Immature natural killer cell (primary cell): ENCODE measurements at regions not wholly inside any gene's neighbourhood (a gene's known extent, or its start where the extent isn't known, plus 50 kb on each side); places are given as distances from the start of the nearest gene placed in this dataset.

ENCODE experiments used
- DNase-seq, 3 donors: peaks; one replicate each; pipeline ENCODE4 v3.0.0; 2022; ENCODE audit warnings: mixed read lengths in 1 of 3
- H3K27ac Mint-ChIP-seq, 6 donors: one replicate each; pipeline ENCODE4 v1.8.0; 2020; ENCODE audit warnings: mixed read lengths in 6 of 6, mild to moderate bottlenecking in 5 of 6, inconsistent platforms in 4 of 6, moderate library complexity in 3 of 6
- H3K27me3 Mint-ChIP-seq, 3 donors: one replicate each; pipeline ENCODE4 v1.8.0; 2020 to 2021; ENCODE audit warnings: low read depth in 3 of 3, mild to moderate bottlenecking in 3 of 3, mixed read lengths in 3 of 3, moderate library complexity in 3 of 3, inconsistent platforms in 1 of 3
- H3K36me3 Mint-ChIP-seq, 3 donors: one replicate each; pipeline ENCODE4 v1.8.0; 2020; ENCODE audit warnings: mixed read lengths in 3 of 3, inconsistent platforms in 2 of 3, mild to moderate bottlenecking in 2 of 3
- H3K4me1 Mint-ChIP-seq, 2 donors: one replicate each; pipeline ENCODE4 v1.8.0; 2020; ENCODE audit warnings: inconsistent platforms in 2 of 2, mild to moderate bottlenecking in 2 of 2, mixed read lengths in 2 of 2, moderate library complexity in 1 of 2
- H3K4me3 Mint-ChIP-seq, 5 donors: one replicate each; pipeline ENCODE4 v1.8.0; 2020; ENCODE audit warnings: mild to moderate bottlenecking in 5 of 5, mixed read lengths in 5 of 5, inconsistent platforms in 3 of 5, moderate library complexity in 3 of 5
- H3K9me3 Mint-ChIP-seq, 6 donors: one replicate each; pipeline ENCODE4 v1.8.0; 2020; ENCODE audit warnings: mild to moderate bottlenecking in 6 of 6, mixed read lengths in 6 of 6, inconsistent platforms in 4 of 6, moderate library complexity in 3 of 6

DNA sequence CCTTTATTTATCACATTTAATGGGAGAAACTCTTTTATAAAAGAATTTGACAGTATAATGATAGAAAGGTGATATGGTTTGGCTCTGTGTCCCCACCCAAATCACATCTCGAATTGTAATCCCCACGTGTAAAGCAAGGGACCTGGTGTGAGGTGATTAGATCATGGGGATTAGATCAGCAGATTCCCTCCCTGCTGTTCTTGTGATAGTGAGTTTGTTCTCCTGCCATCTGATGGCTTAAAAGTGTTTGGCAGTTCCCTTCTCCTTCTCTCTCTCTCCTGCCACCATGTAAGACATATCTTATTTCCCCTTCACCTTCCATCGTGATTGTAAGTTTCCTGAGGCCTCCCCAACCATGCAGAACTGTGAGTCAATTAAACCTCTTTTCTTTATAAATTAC, 1110.3 kb downstream of the FLRT2 start:
- no peaks in the 10 kb centered on the region for H3K27me3 Mint-ChIP-seq
- H3K27ac Mint-ChIP-seq: no peak overlapping the region
- H3K4me3 Mint-ChIP-seq: no peak overlapping the region
- peaks cover 0 to 6% (median 0%) of the 10 kb centered on the region in 6 donors for H3K9me3 Mint-ChIP-seq
- no peak for DNase-seq
- H3K4me1 Mint-ChIP-seq: no peaks in the 10 kb centered on the region
- H3K36me3 Mint-ChIP-seq: no peaks in the 10 kb centered on the region

DNA sequence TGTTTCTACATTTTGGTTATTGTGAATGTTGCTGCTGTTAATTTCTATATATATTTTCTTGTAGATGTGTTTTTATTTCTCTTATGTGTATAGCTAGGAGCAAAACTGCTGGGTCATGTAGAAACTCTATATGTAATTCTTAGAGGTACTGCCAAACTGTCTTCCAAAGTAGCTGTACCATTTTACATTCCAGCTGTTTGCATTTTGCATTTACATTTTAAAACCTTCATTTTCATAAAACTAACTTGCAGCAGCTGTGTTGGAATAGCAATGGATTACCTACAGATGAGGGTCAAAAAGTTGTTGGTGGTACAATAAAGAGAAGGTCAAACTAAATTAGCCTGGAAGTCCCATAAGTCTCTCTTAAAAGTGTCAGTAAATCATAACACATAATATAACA, 1109.7 kb downstream of the FLRT2 start:
- no peak for DNase-seq
- no peak overlapping the region for H3K4me3 Mint-ChIP-seq
- H3K9me3 Mint-ChIP-seq: peaks cover 0 to 2% (median 0%) of the 10 kb centered on the region in 6 donors
- no peak overlapping the region for H3K27ac Mint-ChIP-seq
- no peaks in the 10 kb centered on the region for H3K4me1 Mint-ChIP-seq
- H3K27me3 Mint-ChIP-seq: no peaks in the 10 kb centered on the region
- H3K36me3 Mint-ChIP-seq: no peaks in the 10 kb centered on the region

DNA sequence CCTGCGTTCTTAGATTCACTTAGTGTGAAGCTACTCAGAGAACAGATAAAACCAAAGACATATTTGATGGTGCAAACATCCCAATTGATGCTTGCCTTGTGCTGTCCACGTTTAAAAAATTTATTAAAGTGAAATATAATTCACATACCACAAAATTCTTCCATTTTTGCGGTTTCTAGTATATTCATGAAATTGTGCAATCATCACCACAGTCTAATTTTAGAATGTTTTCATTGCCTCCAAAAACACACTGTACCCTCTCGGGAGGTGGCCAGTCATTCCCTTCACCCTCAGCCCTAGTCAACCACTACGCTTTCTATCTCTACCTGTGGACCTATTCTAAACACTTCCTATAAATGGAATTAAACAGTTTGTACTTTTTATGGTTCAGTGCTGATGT, 1109.2 kb downstream of the FLRT2 start:
- H3K9me3 Mint-ChIP-seq: peaks cover 0 to 2% (median 0%) of the 10 kb centered on the region in 6 donors
- no peaks in the 10 kb centered on the region for H3K27me3 Mint-ChIP-seq
- no peak overlapping the region for H3K27ac Mint-ChIP-seq
- H3K36me3 Mint-ChIP-seq: no peaks in the 10 kb centered on the region
- no peak for DNase-seq
- no peak overlapping the region for H3K4me3 Mint-ChIP-seq
- H3K4me1 Mint-ChIP-seq: no peaks in the 10 kb centered on the region

- H3K4me1 Mint-ChIP-seq: peaks cover 10 to 21% of the 10 kb centered on the region in 2 donors
- peak overlapping the region in 1 of 5 donors; percentile 26 for H3K4me3 Mint-ChIP-seq
- H3K27ac Mint-ChIP-seq: peak overlapping the region; percentile 8 to 77 (median 32)
- H3K36me3 Mint-ChIP-seq: peaks cover 0 to 5% (median 4%) of the 10 kb centered on the region in 3 donors
- no peak for DNase-seq
- peaks cover 0 to 15% (median 0%) of the 10 kb centered on the region in 6 donors for H3K9me3 Mint-ChIP-seq
- peaks cover 0 to 1% (median 0%) of the 10 kb centered on the region in 3 donors for H3K27me3 Mint-ChIP-seq
Observed at GRCh38 chr14:86627080-86627479, 1097.1 kb downstream of the FLRT2 start.

- peaks cover 0 to 15% (median 0%) of the 10 kb centered on the region in 6 donors for H3K9me3 Mint-ChIP-seq
- H3K36me3 Mint-ChIP-seq: peaks cover 0 to 5% (median 4%) of the 10 kb centered on the region in 3 donors
- no peak overlapping the region for H3K4me3 Mint-ChIP-seq
- peaks cover 10 to 21% of the 10 kb centered on the region in 2 donors for H3K4me1 Mint-ChIP-seq
- peak in 1 of 3 donors; percentile 7 for DNase-seq
- H3K27me3 Mint-ChIP-seq: peaks cover 0 to 1% (median 0%) of the 10 kb centered on the region in 3 donors
- H3K27ac Mint-ChIP-seq: peak overlapping the region in 3 of 6 donors; percentile 21 to 64 (median 57)
Observed at GRCh38 chr14:86626530-86626929, 1096.6 kb downstream of the FLRT2 start.

GRCh38 chr14:86625637-86626036, 1095.7 kb downstream of the FLRT2 start:
- no peak for DNase-seq
- H3K36me3 Mint-ChIP-seq: peaks cover 0 to 3% (median 3%) of the 10 kb centered on the region in 3 donors
- H3K27ac Mint-ChIP-seq: no peak overlapping the region
- peaks cover 0 to 1% (median 0%) of the 10 kb centered on the region in 3 donors for H3K27me3 Mint-ChIP-seq
- H3K4me3 Mint-ChIP-seq: no peak overlapping the region
- peaks cover 10 to 21% of the 10 kb centered on the region in 2 donors for H3K4me1 Mint-ChIP-seq
- peaks cover 0 to 12% (median 0%) of the 10 kb centered on the region in 6 donors for H3K9me3 Mint-ChIP-seq

DNA sequence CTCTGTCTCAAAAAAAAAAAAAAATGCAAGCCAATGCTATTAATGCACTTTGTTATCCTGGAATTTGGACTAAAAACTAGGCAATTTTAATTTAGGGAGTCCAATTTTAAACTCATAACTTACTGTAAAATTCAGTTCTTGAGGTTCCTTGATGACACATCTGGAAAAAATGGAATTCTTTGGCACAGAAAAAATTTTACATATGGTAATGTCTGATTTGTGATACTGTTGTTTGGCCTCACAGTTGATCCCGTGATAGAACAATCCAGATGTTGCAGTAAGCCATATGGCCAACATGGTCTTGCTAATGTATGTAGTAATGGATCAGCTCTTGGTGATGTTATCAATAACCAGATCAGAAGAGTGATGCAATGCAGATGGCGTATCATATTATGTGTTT, 1089.8 kb downstream of the FLRT2 start:
- Mint-ChIP-seq H3K4me1 (no peaks in the 10 kb centered on the region), H3K36me3 (no peaks in the 10 kb centered on the region), H3K9me3 (no peaks in the 10 kb centered on the region), H3K27ac (no peak overlapping the region), H3K27me3 (peaks cover 0 to 2% (median 2%) of the 10 kb centered on the region in 3 donors), H3K4me3 (no peak overlapping the region)
- no peak for DNase-seq

- no peaks in the 10 kb centered on the region for H3K36me3 Mint-ChIP-seq
- peaks cover 0 to 2% (median 2%) of the 10 kb centered on the region in 3 donors for H3K27me3 Mint-ChIP-seq
- DNase-seq: no peak
- peaks cover 0 to 5% (median 0%) of the 10 kb centered on the region in 6 donors for H3K9me3 Mint-ChIP-seq
- H3K27ac Mint-ChIP-seq: no peak overlapping the region
- H3K4me1 Mint-ChIP-seq: no peaks in the 10 kb centered on the region
- H3K4me3 Mint-ChIP-seq: no peak overlapping the region
Observed at GRCh38 chr14:86613786-86614185, 1083.8 kb downstream of the FLRT2 start.

- no peak overlapping the region for H3K27ac Mint-ChIP-seq
- no peak overlapping the region for H3K4me3 Mint-ChIP-seq
- peaks cover 0 to 5% (median 0%) of the 10 kb centered on the region in 6 donors for H3K9me3 Mint-ChIP-seq
- H3K36me3 Mint-ChIP-seq: no peaks in the 10 kb centered on the region
- H3K27me3 Mint-ChIP-seq: peaks cover 0 to 2% (median 0%) of the 10 kb centered on the region in 3 donors
- no peak for DNase-seq
- H3K4me1 Mint-ChIP-seq: no peaks in the 10 kb centered on the region
Observed at GRCh38 chr14:86613126-86613525, 1083.2 kb downstream of the FLRT2 start.

DNA sequence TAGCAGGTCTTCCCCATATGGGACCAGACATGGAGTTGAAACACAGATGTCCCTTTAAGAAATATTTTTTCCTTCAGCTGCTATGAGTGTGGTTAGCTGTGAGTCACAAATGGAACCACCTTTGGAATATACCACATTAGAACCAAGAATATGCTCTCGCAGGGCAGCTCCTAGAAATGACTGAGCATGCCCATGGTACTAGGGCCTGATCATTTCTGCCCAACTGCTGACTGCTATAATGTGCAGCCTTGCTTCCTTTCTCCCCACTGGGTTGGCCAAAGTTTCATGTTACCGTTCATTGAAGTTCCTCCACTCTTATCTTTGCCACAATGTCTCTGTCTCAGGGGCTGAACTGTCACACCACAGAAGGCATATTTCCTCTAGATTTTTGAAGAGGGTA, 1074.6 kb downstream of the FLRT2 start:
- no peaks in the 10 kb centered on the region for H3K36me3 Mint-ChIP-seq
- H3K9me3 Mint-ChIP-seq: peaks cover 0 to 3% (median 0%) of the 10 kb centered on the region in 6 donors
- H3K27me3 Mint-ChIP-seq: no peaks in the 10 kb centered on the region
- H3K4me3 Mint-ChIP-seq: no peak overlapping the region
- no peak overlapping the region for H3K27ac Mint-ChIP-seq
- no peak for DNase-seq
- H3K4me1 Mint-ChIP-seq: peaks cover 1 to 15% of the 10 kb centered on the region in 2 donors

- no peaks in the 10 kb centered on the region for H3K36me3 Mint-ChIP-seq
- no peak overlapping the region for H3K27ac Mint-ChIP-seq
- no peak overlapping the region for H3K4me3 Mint-ChIP-seq
- H3K27me3 Mint-ChIP-seq: peaks cover 0 to 1% (median 0%) of the 10 kb centered on the region in 3 donors
- H3K4me1 Mint-ChIP-seq: peaks cover 1 to 15% of the 10 kb centered on the region in 2 donors
- peaks cover 0 to 3% (median 0%) of the 10 kb centered on the region in 6 donors for H3K9me3 Mint-ChIP-seq
- no peak for DNase-seq
Observed at GRCh38 chr14:86602263-86602662, 1072.3 kb downstream of the FLRT2 start.

- H3K27me3 Mint-ChIP-seq: peaks cover 0 to 1% (median 0%) of the 10 kb centered on the region in 3 donors
- no peak overlapping the region for H3K4me3 Mint-ChIP-seq
- H3K9me3 Mint-ChIP-seq: peaks cover 0 to 3% (median 0%) of the 10 kb centered on the region in 6 donors
- DNase-seq: no peak
- no peaks in the 10 kb centered on the region for H3K36me3 Mint-ChIP-seq
- peaks cover 1 to 15% of the 10 kb centered on the region in 2 donors for H3K4me1 Mint-ChIP-seq
- H3K27ac Mint-ChIP-seq: no peak overlapping the region
Observed at GRCh38 chr14:86601813-86602212, 1071.9 kb downstream of the FLRT2 start.

GRCh38 chr14:86597279-86597678, 1067.3 kb downstream of the FLRT2 start:
- DNase-seq: no peak
- peaks cover 0 to 1% (median 0%) of the 10 kb centered on the region in 3 donors for H3K27me3 Mint-ChIP-seq
- no peaks in the 10 kb centered on the region for H3K36me3 Mint-ChIP-seq
- H3K4me1 Mint-ChIP-seq: no peaks in the 10 kb centered on the region
- no peak overlapping the region for H3K27ac Mint-ChIP-seq
- H3K4me3 Mint-ChIP-seq: no peak overlapping the region
- peaks cover 0 to 4% (median under 1%) of the 10 kb centered on the region in 6 donors for H3K9me3 Mint-ChIP-seq

DNA sequence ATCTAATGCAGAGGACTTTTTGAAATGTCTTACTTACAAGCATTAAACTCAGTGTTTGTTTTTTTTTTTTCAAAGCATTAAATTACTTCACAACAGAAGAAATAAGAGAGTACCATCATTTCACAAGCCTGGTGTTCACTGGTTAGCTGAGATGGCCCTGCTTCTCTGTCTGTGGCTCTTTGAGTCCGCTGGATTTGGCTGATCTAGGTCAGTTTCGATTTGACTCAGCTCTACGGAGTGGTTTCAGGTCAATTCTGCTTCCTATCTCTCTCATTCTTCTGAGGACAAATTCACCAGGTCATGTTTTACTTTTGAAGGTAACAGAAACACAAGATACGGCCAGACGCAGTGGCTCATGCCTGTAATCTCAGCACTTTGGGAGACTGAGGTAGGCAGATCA, 1066.1 kb downstream of the FLRT2 start:
- Mint-ChIP-seq H3K4me1 (no peaks in the 10 kb centered on the region), H3K4me3 (no peak overlapping the region), H3K27ac (no peak overlapping the region), H3K9me3 (peaks cover 0 to 4% (median under 1%) of the 10 kb centered on the region in 6 donors), H3K36me3 (no peaks in the 10 kb centered on the region), H3K27me3 (peaks cover 0 to 1% (median 0%) of the 10 kb centered on the region in 3 donors)
- DNase-seq: peak in 1 of 3 donors; percentile 5

DNA sequence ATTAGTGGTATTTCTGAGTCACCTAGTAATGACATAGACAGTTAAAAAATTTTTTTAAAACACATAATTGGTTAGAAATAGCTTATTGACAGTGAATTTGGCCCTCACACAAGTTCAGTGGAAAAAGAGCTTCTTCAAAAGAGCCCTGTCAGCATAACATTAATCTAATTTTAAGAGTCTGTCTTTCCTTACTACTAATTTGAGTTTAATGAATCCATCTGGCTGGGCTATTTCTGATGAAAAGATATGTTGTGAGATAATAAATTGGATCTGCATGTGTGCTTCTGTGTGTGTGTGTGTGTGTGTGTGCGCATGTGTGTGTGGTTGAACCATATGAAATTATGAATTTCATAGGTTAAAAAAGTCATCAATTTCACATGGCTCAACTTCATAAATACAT, 1045.2 kb downstream of the FLRT2 start:
- no peaks in the 10 kb centered on the region for H3K36me3 Mint-ChIP-seq
- H3K27me3 Mint-ChIP-seq: no peaks in the 10 kb centered on the region
- DNase-seq: no peak
- no peaks in the 10 kb centered on the region for H3K4me1 Mint-ChIP-seq
- H3K4me3 Mint-ChIP-seq: no peak overlapping the region
- peaks cover 0 to 8% (median 6%) of the 10 kb centered on the region in 6 donors for H3K9me3 Mint-ChIP-seq
- no peak overlapping the region for H3K27ac Mint-ChIP-seq
